Hepatocyte (in vitro differentiated cells): ENCODE measurements at regions not wholly inside any gene's neighbourhood (a gene's known extent, or its start where the extent isn't known, plus 50 kb on each side); places are given as distances from the start of the nearest gene placed in this dataset.

Experiments used
- EZH2 ChIP-seq: fragments of 200-600 bp; sonication (generic); IDR thresholded peaks from 2 replicates; pipeline ENCODE4 v1.6.1; 2016; ENCODE audit warnings: antibody characterized with exemption, mild to moderate bottlenecking, borderline replicate concordance
- TF ChIP-seq, protein P1 (sequence below): fragments of 200-600 bp; sonication (generic); IDR thresholded peaks from 2 replicates; pipeline ENCODE4 v1.5.1; 2016; ENCODE audit warnings: antibody characterized with exemption, mild to moderate bottlenecking; ENCODE audit not compliant: poor library complexity

DNA sequence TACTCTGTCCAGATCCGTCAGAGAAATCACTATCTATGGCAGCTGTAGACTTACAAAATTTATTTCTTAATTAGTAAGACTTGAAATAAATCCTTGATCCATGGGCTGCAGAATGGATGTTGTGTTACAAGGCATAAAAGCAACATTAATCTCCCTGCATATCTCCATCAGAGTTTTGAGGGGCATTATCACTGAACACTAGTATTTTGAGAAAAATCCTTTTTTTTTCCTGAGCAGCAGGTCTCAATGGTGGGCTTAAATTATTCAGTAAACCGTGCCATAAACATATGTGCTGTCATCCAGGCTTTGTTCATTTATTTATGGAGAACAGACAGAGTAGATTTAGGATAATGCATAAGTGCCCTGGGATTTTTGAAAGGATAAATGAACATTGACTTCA is 457.9 kb upstream of the CTSO start:
- TF ChIP-seq, protein P1, sequence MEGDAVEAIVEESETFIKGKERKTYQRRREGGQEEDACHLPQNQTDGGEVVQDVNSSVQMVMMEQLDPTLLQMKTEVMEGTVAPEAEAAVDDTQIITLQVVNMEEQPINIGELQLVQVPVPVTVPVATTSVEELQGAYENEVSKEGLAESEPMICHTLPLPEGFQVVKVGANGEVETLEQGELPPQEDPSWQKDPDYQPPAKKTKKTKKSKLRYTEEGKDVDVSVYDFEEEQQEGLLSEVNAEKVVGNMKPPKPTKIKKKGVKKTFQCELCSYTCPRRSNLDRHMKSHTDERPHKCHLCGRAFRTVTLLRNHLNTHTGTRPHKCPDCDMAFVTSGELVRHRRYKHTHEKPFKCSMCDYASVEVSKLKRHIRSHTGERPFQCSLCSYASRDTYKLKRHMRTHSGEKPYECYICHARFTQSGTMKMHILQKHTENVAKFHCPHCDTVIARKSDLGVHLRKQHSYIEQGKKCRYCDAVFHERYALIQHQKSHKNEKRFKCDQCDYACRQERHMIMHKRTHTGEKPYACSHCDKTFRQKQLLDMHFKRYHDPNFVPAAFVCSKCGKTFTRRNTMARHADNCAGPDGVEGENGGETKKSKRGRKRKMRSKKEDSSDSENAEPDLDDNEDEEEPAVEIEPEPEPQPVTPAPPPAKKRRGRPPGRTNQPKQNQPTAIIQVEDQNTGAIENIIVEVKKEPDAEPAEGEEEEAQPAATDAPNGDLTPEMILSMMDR = no peak
- no peak for TF ChIP-seq EZH2
